Stomach (tissue), 8 donors: ENCODE measurements at regions not wholly inside any gene's neighbourhood (a gene's known extent, or its start where the extent isn't known, plus 50 kb on each side); places are given as distances from the start of the nearest gene placed in this dataset.

ENCODE experiments used
- DNase-seq, 2 donors: peaks; one replicate each; pipeline versions ENCODE4 v3.0.0 to v3.0.0-alpha.2; 2013 to 2019
- H3K27ac ChIP-seq, 5 donors: fragments of 200-600 bp in 4 of 5; sonication (generic) in 4 of 5; one replicate each; pipeline ENCODE4 v1.5.1; 2013 to 2019; ENCODE audit warnings: mild to moderate bottlenecking in 1 of 5, moderate library complexity in 1 of 5
- H3K27me3 ChIP-seq, 3 donors: fragments of 200-600 bp; sonication (generic); one replicate each; pipeline ENCODE4 v1.5.1; 2017 to 2019; ENCODE audit warnings: mixed run types in 1 of 3
- H3K36me3 ChIP-seq, 4 donors: fragments of 200-600 bp; sonication (generic); 1 replicate in 3 of 4; 2 replicates in 1 of 4; pipeline ENCODE4 v1.5.1; 2016 to 2019
- H3K4me1 ChIP-seq, 4 donors: fragments of 200-600 bp; sonication (generic); one replicate each; pipeline ENCODE4 v1.5.1; 2016 to 2019
- H3K4me3 ChIP-seq, 4 donors: fragments of 200-600 bp; sonication (generic) in 3 of 4; one replicate each; pipeline ENCODE4 v1.5.1; 2016 to 2019; ENCODE audit warnings: mild to moderate bottlenecking in 1 of 4
- H3K9me3 ChIP-seq, 4 donors: fragments of 200-600 bp; sonication (generic); one replicate each; pipeline ENCODE4 v1.5.1; 2016 to 2019
- EP300 ChIP-seq: sonication (generic); formaldehyde crosslinking; IDR thresholded peaks from one replicate; pipeline ENCODE4 v1.6.1; 2017; ENCODE audit warnings: antibody characterized with exemption
- POLR2A ChIP-seq, 4 donors: fragments of 450-650 bp; IDR thresholded peaks; one replicate each; pipeline ENCODE4 v1.6.1; 2016; ENCODE audit warnings: antibody characterized with exemption in 4 of 4, control low read depth in 2 of 4, mild to moderate bottlenecking in 1 of 4, moderate library complexity in 1 of 4
- POLR2AphosphoS5 ChIP-seq, 3 donors: sonication (generic); formaldehyde crosslinking; IDR thresholded peaks; one replicate each; pipeline ENCODE4 v1.6.1; 2016; ENCODE audit warnings: antibody characterized with exemption in 3 of 3
- WGBS, 5 donors: extraction: QIAGEN DNeasy Blood & Tissue Kit in 3 of 5; methylation state at CpG; one replicate each; pipeline versions ENCODE4 v1.1.5 to v1.1.7; 2013 to 2018; 5-methylcytosine and 5-hydroxymethylcytosine counted together
- intact Hi-C: fragments of 100-400 bp; cut with DNase I; formaldehyde crosslinking; loops from one replicate; pipeline ENCODE4 v1.15.1; 2023; ENCODE audit warnings: low total_unique reads
- TF ChIP-seq, protein P1 (sequence below), 7 experiments: fragments of 450-650 bp in 4 of 7; fragments of 200-600 bp in 3 of 7; sonication (generic) in 3 of 7; IDR thresholded peaks; one replicate each; pipeline ENCODE4 v1.5.1; 2016 to 2019; ENCODE audit warnings: antibody characterized with exemption in 7 of 7, control low read depth in 2 of 7, mild to moderate bottlenecking in 1 of 7
- donor health status: healthy with polysubstance abuse.
- donor health status: Bipolar disorder and iron deficiency.
- donor health status: healthy.

DNA sequence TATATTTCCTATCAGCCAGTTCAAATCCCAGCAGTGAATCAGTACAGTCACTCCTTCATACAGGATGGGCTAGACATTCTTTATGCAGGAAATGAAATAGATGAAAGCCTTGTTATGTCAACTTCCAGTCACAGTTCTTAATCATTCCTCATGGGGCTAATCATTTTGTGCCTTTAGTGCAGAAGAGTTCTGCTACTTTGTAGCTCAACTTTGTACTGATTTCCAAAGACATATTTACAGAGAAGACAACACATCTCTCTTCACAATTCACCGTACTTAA lies 593.9 kb upstream of the NETO1 start:
- Histone ChIP-seq H3K9me3 (peaks cover 0 to 4% (median 0%) of the 10 kb centered on the region in 4 donors), H3K4me1 (no peaks in the 10 kb centered on the region), H3K27me3 (no peaks in the 10 kb centered on the region), H3K27ac (no peak overlapping the region), H3K4me3 (no peak overlapping the region), H3K36me3 (no peaks in the 10 kb centered on the region)
- DNase-seq: no peak
- intact Hi-C loops: no loop called here
- 51 to 85% (median 69%) methylated on average over 1 of the region's 1 CpG for WGBS, 5 donors
- TF ChIP-seq, protein P1, sequence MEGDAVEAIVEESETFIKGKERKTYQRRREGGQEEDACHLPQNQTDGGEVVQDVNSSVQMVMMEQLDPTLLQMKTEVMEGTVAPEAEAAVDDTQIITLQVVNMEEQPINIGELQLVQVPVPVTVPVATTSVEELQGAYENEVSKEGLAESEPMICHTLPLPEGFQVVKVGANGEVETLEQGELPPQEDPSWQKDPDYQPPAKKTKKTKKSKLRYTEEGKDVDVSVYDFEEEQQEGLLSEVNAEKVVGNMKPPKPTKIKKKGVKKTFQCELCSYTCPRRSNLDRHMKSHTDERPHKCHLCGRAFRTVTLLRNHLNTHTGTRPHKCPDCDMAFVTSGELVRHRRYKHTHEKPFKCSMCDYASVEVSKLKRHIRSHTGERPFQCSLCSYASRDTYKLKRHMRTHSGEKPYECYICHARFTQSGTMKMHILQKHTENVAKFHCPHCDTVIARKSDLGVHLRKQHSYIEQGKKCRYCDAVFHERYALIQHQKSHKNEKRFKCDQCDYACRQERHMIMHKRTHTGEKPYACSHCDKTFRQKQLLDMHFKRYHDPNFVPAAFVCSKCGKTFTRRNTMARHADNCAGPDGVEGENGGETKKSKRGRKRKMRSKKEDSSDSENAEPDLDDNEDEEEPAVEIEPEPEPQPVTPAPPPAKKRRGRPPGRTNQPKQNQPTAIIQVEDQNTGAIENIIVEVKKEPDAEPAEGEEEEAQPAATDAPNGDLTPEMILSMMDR (IDR thresholded peaks at IDR 0.05): no peak
- no peak for TF ChIP-seq POLR2AphosphoS5 (IDR thresholded peaks at IDR 0.05)
- no peak for TF ChIP-seq EP300
- no peak for TF ChIP-seq POLR2A (IDR thresholded peaks at IDR 0.05)

DNA sequence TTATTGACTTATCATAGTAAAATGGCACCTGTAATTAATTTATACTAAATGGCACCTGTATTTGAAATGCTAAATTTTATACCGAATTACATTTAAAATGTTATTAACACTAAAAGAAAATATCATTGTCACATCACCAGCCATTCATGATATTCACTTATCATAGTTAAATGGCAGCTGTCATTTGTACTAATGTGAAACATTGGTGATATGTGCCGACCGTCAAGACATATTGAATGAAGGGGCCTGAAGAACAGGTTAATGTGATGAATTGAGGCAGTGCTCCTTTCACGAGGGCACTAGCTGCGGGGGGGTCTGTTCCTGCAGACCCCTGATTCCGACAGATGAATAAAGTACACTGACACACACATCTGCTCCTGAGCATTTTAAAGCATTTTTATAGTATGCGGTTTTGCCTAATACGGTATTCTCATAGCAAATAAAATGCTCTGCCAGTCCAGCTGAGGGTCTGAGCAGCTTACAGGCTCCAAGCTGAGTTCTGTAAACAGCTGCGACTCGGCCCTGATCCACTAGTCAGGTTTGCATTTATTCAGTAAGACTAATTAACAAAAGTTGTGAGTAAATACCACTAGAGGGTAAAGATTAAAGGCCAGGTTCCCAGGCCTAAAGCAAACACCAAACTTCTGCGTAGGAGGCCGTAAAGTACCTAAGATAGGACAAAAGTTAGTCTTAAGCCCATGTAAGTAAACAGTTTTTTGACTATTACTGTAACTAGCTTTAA lies 593.4 kb upstream of the NETO1 start:
- no peaks in the 10 kb centered on the region for H3K27me3 ChIP-seq
- peaks cover 0 to 4% (median 0%) of the 10 kb centered on the region in 4 donors for H3K9me3 ChIP-seq
- no peak overlapping the region for H3K27ac ChIP-seq
- intact Hi-C loops: no loop called here
- H3K4me1 ChIP-seq: no peaks in the 10 kb centered on the region
- H3K36me3 ChIP-seq: no peaks in the 10 kb centered on the region
- no peak overlapping the region for H3K4me3 ChIP-seq
- TF ChIP-seq, protein P1 (IDR thresholded peaks at IDR 0.05): no peak
- no peak for TF ChIP-seq EP300
- no peak for TF ChIP-seq POLR2AphosphoS5 (IDR thresholded peaks at IDR 0.05)
- no peak for TF ChIP-seq POLR2A (IDR thresholded peaks at IDR 0.05)
- 37 to 46% (median 42%) methylated on average over 12 of the region's 12 CpGs for WGBS, 5 donors
- no peak for DNase-seq

DNA sequence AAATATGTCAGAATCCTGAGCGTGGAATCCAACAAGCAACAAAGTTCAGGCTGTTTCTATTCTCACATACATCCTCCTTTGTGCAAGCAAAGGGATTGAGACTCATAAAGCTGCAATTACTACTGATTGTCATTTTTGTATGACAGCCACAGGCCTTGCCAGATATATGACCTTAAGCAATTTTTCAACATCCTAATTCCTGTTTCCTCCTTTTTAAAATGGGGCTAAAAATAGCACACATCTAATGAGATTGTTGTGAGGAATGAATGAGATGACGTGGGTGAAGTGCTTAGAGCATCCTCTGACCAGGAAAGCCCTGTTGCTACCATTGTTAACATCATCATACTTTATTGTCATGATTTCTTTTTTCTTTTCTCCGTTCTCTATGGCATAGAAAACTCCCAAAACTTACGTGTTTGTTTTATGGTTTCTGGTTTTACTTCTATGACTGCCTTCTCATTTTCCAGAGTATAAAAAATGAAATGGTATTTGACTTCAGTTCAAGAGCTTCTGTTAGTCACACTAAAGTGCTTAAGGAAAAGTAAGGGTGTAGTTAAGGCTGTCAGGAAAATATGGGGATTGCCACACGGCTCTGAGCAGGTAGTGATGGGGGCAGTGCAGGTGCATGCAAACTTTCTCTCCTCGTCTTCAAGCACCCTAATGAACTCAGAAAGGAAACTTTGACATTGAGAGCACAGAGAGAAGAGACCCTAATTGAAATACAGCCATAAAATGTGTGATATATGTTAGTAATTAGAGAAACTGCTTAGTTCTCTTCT lies 590.6 kb upstream of the NETO1 start:
- Histone ChIP-seq H3K36me3 (no peaks in the 10 kb centered on the region), H3K4me1 (no peaks in the 10 kb centered on the region), H3K4me3 (no peak overlapping the region), H3K9me3 (no peaks in the 10 kb centered on the region), H3K27me3 (no peaks in the 10 kb centered on the region), H3K27ac (no peak overlapping the region)
- 40 to 52% (median 45%) methylated on average over 6 of the region's 6 CpGs for WGBS, 5 donors
- intact Hi-C loops: no loop called here
- DNase-seq: peak in 1 of 2 donors; percentile 15
- no peak for TF ChIP-seq POLR2AphosphoS5 (IDR thresholded peaks at IDR 0.05)

DNA sequence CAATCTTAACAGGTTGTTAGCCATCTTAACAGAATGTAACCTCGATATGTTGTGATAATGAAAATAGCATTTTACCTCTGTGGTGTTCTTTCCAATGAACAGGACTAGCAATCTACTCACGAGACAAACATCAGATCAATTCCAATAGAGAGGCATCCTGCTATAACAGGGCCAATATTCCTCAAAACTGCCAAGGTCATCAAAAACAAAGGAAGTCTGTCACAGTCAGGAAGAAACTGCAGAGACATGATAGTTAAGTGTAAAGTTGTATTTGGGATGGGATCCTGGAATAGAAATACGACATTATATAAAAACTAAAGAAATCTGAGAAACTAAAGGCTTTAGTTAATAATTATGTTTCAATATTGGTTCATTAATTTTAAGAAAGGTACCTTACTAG lies 588.9 kb upstream of the NETO1 start:
- Histone ChIP-seq H3K4me1 (no peaks in the 10 kb centered on the region), H3K9me3 (no peaks in the 10 kb centered on the region), H3K36me3 (no peaks in the 10 kb centered on the region), H3K4me3 (no peak overlapping the region), H3K27me3 (no peaks in the 10 kb centered on the region), H3K27ac (no peak overlapping the region)
- WGBS, 5 donors: 68 to 80% (median 75%) methylated on average over 3 of the region's 3 CpGs
- intact Hi-C loops: no loop called here
- TF ChIP-seq, protein P1 (IDR thresholded peaks at IDR 0.05): no peak
- TF ChIP-seq POLR2A (IDR thresholded peaks at IDR 0.05) (no peak), POLR2AphosphoS5 (IDR thresholded peaks at IDR 0.05) (no peak), EP300 (no peak)
- DNase-seq: no peak

DNA sequence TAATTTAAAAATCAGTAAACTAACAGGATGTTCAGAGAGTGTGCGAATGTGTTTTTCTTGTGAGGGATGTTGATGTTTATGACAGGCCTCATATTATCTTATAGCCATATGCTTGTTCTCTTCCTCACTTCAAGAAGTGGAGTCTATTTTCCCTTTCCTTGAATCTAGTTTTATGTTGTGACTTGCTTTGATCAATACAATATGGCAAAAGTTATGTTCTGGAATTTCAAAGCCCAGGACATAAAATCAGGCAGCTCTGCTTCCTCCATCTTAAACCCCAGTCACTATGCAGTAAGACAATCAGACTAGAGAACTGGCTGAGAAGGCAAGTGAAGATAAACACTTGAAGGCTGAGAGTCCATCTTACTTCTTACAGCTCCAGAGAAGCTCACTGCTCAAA lies 585.1 kb upstream of the NETO1 start:
- DNase-seq: no peak
- no peak overlapping the region for H3K4me3 ChIP-seq
- 86 to 100% (median 94%) methylated on average over 1 of the region's 1 CpG for WGBS, 5 donors
- no peaks in the 10 kb centered on the region for H3K36me3 ChIP-seq
- H3K27me3 ChIP-seq: no peaks in the 10 kb centered on the region
- TF ChIP-seq EP300 (no peak), POLR2AphosphoS5 (IDR thresholded peaks at IDR 0.05) (no peak), POLR2A (IDR thresholded peaks at IDR 0.05) (no peak)
- TF ChIP-seq, protein P1 (IDR thresholded peaks at IDR 0.05): no peak
- peaks cover 0 to 18% (median 0%) of the 10 kb centered on the region in 4 donors for H3K9me3 ChIP-seq
- no peaks in the 10 kb centered on the region for H3K4me1 ChIP-seq
- H3K27ac ChIP-seq: no peak overlapping the region
- intact Hi-C loops: no loop called here
